ENCODE measurements at regions not wholly inside any gene's neighbourhood (a gene's known extent, or its start where the extent isn't known, plus 50 kb on each side); places are given as distances from the start of the nearest gene placed in this dataset.
A peak's percentile ranks its signal among the peaks of the same experiment; 100 is the strongest.

- DNase-seq (ENCODE audit: low read depth in 2 of 2) = peak in 1 of 2 donors; percentile 40
Observed at GRCh38 chr1:157193702-157194391, 55.7 kb upstream of the ETV3 start.

DNA sequence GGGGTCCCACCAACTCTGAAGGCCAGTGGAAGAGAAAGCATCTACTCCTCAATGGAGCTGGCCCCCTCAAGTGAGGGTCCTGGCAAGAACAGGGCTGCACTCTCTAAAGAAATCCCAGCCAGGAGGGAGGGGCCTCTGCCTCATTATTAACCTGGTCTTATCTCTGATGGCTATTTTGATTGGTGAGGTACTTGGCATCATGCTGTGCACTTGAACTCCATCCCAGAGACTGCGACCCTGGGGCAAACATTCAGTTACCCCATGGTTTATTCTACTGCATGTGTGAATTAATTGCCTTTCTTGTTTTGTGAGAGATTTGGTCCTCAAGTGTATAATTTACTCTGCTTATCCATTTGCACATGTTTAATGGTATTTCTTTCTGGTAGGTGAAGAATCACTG lies 55.0 kb upstream of the ETV3 start:
- no peak for DNase-seq (ENCODE audit: low read depth in 2 of 2)

GRCh38 chr1:157189986-157190982 lies 52.1 kb upstream of the ETV3 start:
- DNase-seq (ENCODE audit: low read depth in 2 of 2) = no peak

GRCh38 chr1:157189096-157189495 lies 50.9 kb upstream of the ETV3 start:
- no peak for DNase-seq (ENCODE audit: low read depth in 2 of 2)
